HG03432 (cell line): ENCODE measurements at regions not wholly inside any gene's neighbourhood (a gene's known extent, or its start where the extent isn't known, plus 50 kb on each side); places are given as distances from the start of the nearest gene placed in this dataset.
"Not testable (repeated sequence)": the region's sequence is repeated elsewhere in the genome, so short reads cannot be mapped to it uniquely, and the experiment has no call there.

Experiments used
- ATAC-seq: cut with Tn5 transposase; IDR thresholded peaks from one replicate; pipeline ENCODE4 v1.9.1; 2021; ENCODE audit warnings: mild to moderate bottlenecking, moderate library complexity; ENCODE audit not compliant: unreplicated experiment

GRCh38 chr6:72530750-72531149 lies 91.1 kb upstream of the KCNQ5 start:
- no peak for ATAC-seq

DNA sequence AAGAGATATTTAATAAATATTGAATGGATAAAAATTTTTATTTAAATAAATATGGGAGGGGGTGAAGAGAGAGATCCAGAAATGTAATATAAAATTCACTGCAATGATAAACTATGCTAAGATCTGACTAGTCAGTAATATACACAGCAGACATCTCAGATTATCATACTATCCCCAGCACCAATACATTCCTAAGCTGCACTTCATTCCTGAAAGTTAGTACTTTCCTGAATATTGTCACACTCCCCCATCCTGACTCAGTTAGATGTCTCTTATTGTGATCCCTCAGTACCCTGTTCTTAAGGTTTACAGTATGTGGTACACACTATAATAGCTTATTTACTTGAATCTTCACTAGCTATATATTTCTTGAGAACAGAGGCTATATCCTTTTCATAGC lies 88.3 kb upstream of the KCNQ5 start:
- no peak for ATAC-seq

DNA sequence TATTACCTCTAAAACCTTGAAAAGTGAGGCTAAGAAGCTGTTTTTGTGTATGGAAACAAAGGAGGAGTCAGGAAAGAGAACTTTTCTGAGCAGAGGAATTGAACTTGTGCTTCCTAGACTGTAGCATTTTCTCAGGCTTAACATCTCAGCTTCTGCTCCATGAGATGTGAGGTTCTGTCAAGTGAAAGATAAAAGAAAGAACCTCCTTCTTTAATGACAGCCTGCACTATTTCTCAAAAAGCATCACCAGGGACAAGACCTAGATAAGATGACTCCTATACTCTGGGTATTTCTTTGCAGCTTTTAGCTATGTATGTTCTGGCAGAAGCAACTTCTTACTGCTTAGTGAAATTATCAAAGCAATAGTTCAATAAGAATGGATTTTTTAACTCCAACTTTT lies 87.6 kb upstream of the KCNQ5 start:
- no peak for ATAC-seq

DNA sequence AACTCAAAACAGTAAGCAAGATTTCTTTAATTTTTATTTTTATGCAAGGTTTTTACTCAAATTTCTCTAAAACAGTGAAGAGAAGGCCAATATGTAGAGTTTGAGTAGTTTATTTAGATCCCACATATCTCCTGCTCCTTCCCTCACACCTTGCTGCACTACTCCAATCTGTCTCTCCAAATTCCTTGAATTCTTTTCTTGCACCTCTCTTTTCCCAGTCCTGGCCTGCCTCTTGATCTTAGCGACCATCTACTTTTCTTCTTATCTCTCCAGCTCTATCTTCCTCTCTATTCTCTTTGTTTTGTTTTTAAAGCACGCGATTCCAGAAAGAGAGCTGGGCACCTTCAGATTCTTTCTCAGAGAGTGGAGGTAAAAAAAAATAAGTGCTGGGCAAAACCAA lies 86.7 kb upstream of the KCNQ5 start:
- ATAC-seq = no peak

- ATAC-seq = no peak
Measured at GRCh38 chr6:72547020-72547419, 74.8 kb upstream of the KCNQ5 start.

DNA sequence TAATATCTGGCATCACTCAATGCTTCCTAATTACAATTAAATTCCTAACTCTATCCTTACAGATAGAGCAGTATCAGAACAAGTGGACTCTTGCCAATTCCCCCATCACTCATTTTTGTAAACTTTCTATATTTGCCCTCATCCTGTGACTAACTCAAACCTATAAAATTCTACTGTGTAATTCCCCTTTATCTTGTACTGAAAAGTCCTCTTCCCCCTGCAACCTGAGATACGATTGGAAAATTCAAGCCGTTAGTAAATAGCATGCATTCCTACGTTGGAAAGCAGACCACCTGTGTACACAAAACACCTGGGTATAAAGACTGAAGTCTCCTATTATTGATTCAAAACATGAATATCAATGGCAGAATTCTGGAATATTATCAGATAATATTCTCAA lies 70.4 kb upstream of the KCNQ5 start:
- ATAC-seq = no peak

- ATAC-seq = no peak
Measured at GRCh38 chr6:72552938-72553337, 68.9 kb upstream of the KCNQ5 start.

DNA sequence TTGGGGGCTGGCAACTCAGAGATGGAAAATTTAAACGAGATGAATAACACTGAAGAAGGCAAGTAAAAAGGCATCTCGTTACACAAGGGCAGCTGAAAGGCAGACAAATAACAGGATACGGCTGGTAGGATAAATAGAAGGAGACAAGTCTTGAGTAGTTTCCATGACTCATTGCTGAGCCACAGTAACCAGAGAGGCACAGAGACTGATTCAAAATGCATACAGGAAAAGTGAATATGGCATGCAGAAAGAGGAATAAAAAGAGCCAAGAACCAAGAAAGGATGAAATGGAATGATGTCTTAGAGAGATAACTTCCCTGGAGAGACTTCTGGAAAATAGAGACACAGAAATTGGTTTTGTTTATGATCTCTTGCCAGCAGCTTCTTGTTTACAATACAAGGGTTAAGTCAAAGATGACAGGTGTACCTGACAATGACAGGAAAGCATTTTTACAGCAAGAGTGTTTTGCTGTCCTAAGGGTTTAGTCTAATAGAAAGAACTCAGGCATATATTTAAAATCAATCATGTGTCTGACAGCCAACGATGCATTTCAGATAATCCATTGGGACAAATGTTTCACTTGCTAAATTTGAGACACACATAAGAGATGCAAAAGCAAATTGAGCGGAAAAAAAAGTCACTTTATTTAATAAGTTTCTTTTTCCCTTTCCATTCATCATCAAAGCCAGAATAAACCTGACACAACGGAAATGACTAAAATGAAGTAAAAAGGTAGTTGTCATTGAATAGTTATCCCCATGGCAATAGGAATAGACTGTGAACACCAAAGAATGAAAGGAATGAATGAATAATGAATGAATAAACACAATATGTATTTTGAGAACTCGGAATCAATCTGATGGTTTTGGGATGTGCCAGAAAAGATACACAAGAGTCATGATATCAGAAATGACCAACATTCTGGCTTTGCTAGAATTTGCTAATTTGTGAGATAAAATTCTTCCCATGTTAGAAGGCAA lies 68.0 kb upstream of the KCNQ5 start:
- no peak for ATAC-seq

DNA sequence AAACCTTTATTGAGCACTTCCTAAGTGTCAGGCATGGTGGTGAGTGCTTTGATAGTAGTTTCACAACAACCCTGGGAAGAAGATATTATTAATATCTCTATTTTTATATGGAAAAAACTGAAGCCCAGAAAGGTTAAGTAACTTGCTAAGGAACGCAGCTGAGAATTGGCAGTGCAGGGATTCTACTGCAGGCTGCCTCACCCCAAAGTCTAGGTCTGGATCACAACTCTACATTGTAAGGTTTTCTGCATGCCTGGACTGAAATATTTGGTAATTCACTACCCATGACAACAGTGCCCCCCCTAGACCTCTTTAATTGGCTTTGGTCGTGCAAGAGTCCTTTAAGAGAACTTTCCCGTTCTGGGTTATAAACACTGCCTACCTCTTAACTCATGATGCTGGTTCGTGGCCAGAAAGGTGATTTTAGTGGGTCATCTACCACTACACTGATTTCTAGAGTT lies 67.1 kb upstream of the KCNQ5 start:
- no peak for ATAC-seq

- ATAC-seq = no peak
Measured at GRCh38 chr6:72559067-72559466, 62.8 kb upstream of the KCNQ5 start.

GRCh38 chr6:72559555-72559954 lies 62.3 kb upstream of the KCNQ5 start:
- no peak for ATAC-seq

DNA sequence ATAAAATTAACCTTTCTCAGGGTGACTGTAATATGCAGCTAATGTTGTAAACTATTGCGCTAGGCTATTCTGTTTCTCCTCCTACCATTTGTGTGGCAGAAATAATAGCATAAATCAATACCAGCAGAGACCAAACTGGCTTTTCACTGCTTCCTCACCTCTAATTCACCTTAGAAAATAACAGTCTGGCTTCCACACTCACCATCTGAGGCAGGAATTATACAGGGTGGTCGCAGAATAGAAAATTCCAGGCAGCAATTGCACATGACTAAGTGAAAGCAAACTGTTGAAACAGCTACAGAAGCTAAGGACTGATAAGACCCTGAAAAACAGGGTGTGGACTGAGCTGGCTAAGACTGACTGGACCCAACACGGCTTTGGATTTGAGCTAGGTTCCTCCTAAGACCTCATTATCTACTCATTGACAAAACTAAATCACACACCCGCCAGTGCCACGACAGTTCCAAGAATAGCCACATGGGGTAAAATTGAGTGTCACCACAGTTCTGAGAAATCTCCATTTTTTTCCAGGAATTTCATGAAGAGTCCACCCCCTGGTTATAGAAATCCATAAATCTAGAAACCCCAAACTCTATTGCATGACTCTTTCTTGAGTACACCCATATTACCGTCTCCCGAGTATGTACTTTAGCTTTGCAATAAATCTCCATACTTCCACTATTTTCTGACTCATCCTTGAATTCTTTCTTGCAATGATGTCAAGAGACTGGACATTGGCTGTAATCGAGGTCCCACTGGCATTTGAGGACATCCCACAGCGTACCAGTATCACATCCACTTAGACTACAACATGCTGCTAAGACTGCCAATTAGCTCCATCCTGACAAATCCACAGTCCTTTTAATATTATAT lies 60.9 kb upstream of the KCNQ5 start:
- ATAC-seq = no peak

DNA sequence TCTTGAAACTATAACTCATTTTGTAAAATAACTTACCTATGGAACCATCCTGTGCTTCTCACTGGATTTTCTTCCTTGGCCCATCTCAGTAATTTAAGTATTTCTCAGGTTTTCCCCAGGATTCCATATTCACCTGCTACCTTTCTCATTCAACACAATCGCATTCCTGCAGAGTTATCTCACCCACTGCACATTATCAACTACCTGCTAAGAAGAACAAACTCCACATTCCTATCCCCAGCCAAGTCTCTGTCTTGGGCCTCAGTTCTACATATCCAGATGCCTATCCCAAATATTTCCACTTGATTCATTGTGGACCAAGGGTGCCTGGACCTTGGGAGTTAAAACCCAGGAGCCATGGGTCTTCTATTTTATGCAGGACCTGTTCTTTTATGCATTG lies 60.2 kb upstream of the KCNQ5 start:
- ATAC-seq = no peak

- ATAC-seq = no peak
Measured at GRCh38 chr6:72564231-72564630, 57.6 kb upstream of the KCNQ5 start.

- ATAC-seq = not testable (repeated sequence)
Measured at GRCh38 chr6:72571993-72572392, 49.9 kb upstream of the KCNQ5 start.
